Type B pancreatic cell (in vitro differentiated cells): ENCODE measurements at regions not wholly inside any gene's neighbourhood (a gene's known extent, or its start where the extent isn't known, plus 50 kb on each side); places are given as distances from the start of the nearest gene placed in this dataset.

Experiments
- DNase-seq: peaks from one replicate; pipeline ENCODE4 v3.0.0; 2021; ENCODE audit warnings: mixed read lengths; ENCODE audit not compliant: unreplicated experiment; ENCODE audit errors: extremely low spot score
- H3K27ac Mint-ChIP-seq: 2 replicates; pipeline ENCODE4 v1.8.0; 2021; ENCODE audit warnings: mild to moderate bottlenecking, mixed read lengths
- H3K27me3 Mint-ChIP-seq: 2 replicates; pipeline ENCODE4 v1.8.0; 2021; ENCODE audit warnings: mixed read lengths
- H3K36me3 Mint-ChIP-seq: 2 replicates; pipeline ENCODE4 v1.8.0; 2021; ENCODE audit warnings: mixed read lengths
- H3K4me1 Mint-ChIP-seq: one replicate; pipeline ENCODE4 v1.8.0; 2021; ENCODE audit warnings: mixed read lengths; ENCODE audit not compliant: unreplicated experiment
- H3K4me3 Mint-ChIP-seq: 2 replicates; pipeline ENCODE4 v1.8.0; 2021; ENCODE audit warnings: mild to moderate bottlenecking, mixed read lengths
- H3K9me3 Mint-ChIP-seq: 2 replicates; pipeline ENCODE4 v1.8.0; 2021; ENCODE audit warnings: mixed read lengths
- CTCF ChIP-seq: fragments of 200-600 bp; sonication (generic); conservative IDR thresholded peaks from 2 replicates; pipeline ENCODE4 v1.5.0; 2021; ENCODE audit warnings: antibody characterized with exemption, mild to moderate bottlenecking

GRCh38 chr20:60676011-60676410 is 576.0 kb upstream of the CDH4 start:
- DNase-seq: no peak
- Mint-ChIP-seq H3K27ac (no peak overlapping the region), H3K27me3 (peaks cover 39% of the 10 kb centered on the region), H3K36me3 (no peaks in the 10 kb centered on the region), H3K9me3 (no peaks in the 10 kb centered on the region), H3K4me1 (no peaks in the 10 kb centered on the region), H3K4me3 (no peak overlapping the region)
- TF ChIP-seq CTCF: no peak

GRCh38 chr20:60677819-60678218 is 574.2 kb upstream of the CDH4 start:
- no peak for TF ChIP-seq CTCF
- no peaks in the 10 kb centered on the region for H3K4me1 Mint-ChIP-seq
- H3K36me3 Mint-ChIP-seq: no peaks in the 10 kb centered on the region
- no peak overlapping the region for H3K27ac Mint-ChIP-seq
- no peak for DNase-seq
- peaks cover 34% of the 10 kb centered on the region for H3K27me3 Mint-ChIP-seq
- no peaks in the 10 kb centered on the region for H3K9me3 Mint-ChIP-seq
- no peak overlapping the region for H3K4me3 Mint-ChIP-seq

DNA sequence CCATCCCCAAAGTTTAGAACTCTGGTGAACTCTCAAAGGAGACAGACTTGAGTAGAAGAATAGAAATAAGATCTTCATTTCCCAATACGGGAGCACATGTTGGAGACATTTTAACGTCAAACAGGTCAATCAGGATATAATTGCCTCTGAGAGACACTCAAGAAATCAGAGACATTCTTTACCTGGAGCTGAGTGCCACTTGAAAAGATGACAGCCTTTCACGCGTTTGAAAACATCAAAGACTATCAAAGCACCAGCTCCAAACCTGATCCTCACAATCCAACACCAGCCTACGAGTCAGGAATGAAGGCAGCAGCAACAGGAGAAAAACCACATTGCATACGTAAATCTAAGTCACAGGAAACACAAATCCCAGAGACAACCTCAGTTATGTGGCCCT is 571.5 kb upstream of the CDH4 start:
- Mint-ChIP-seq H3K27me3 (peaks cover 22% of the 10 kb centered on the region), H3K9me3 (no peaks in the 10 kb centered on the region)
- TF ChIP-seq CTCF: no peak

GRCh38 chr20:60687213-60687612 is 564.8 kb upstream of the CDH4 start:
- no peak overlapping the region for H3K4me3 Mint-ChIP-seq
- H3K36me3 Mint-ChIP-seq: no peaks in the 10 kb centered on the region
- no peak for DNase-seq
- H3K27me3 Mint-ChIP-seq: peaks cover 26% of the 10 kb centered on the region
- H3K27ac Mint-ChIP-seq: no peak overlapping the region
- peaks cover 2% of the 10 kb centered on the region for H3K4me1 Mint-ChIP-seq
- H3K9me3 Mint-ChIP-seq: no peaks in the 10 kb centered on the region
- TF ChIP-seq CTCF: no peak

More for the DNA sequence above, 571.5 kb upstream of the CDH4 start:
- Mint-ChIP-seq H3K4me1 (no peaks in the 10 kb centered on the region), H3K4me3 (no peak overlapping the region), H3K36me3 (no peaks in the 10 kb centered on the region), H3K27ac (no peak overlapping the region)
- no peak for DNase-seq

DNA sequence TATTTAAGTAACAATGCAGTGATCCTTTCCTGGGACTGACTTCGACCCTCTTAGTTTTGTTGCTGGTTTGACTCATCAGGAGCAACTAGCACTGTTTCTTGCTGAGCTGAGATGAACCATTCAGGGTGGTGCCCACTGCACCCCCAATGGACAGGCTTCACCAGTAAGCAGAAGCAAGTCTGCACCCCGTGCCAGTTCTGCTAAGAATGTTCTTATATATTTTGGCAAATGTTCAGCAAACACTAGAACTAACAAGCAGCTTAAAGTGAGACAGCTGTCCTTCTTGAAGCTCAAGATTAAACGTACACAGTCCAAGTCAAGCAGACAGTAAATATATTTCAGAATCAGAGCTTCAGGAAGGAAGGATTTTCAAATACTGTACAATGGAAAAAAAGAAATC is 561.3 kb upstream of the CDH4 start:
- Mint-ChIP-seq H3K4me1 (peaks cover 13% of the 10 kb centered on the region), H3K9me3 (no peaks in the 10 kb centered on the region), H3K4me3 (no peak overlapping the region), H3K36me3 (no peaks in the 10 kb centered on the region), H3K27me3 (peaks cover 39% of the 10 kb centered on the region), H3K27ac (no peak overlapping the region)
- DNase-seq: no peak
- TF ChIP-seq CTCF: no peak

- peaks cover 13% of the 10 kb centered on the region for H3K4me1 Mint-ChIP-seq
These were observed 560.0 kb upstream of the CDH4 start for GRCh38 chr20:60691966-60692615.

More at GRCh38 chr20:60691966-60692615, 560.0 kb upstream of the CDH4 start:
- DNase-seq: no peak
- H3K27ac Mint-ChIP-seq: no peak overlapping the region
- H3K36me3 Mint-ChIP-seq: no peaks in the 10 kb centered on the region
- H3K9me3 Mint-ChIP-seq: no peaks in the 10 kb centered on the region
- no peak for TF ChIP-seq CTCF
- peaks cover 36% of the 10 kb centered on the region for H3K27me3 Mint-ChIP-seq
- no peak overlapping the region for H3K4me3 Mint-ChIP-seq
